Fibroblast of skin of abdomen (primary cell): ENCODE measurements at regions not wholly inside any gene's neighbourhood (a gene's known extent, or its start where the extent isn't known, plus 50 kb on each side); places are given as distances from the start of the nearest gene placed in this dataset.

ENCODE experiments used
- DNase-seq: peaks from one replicate; pipeline ENCODE4 v3.0.0-alpha.2; 2013

DNA sequence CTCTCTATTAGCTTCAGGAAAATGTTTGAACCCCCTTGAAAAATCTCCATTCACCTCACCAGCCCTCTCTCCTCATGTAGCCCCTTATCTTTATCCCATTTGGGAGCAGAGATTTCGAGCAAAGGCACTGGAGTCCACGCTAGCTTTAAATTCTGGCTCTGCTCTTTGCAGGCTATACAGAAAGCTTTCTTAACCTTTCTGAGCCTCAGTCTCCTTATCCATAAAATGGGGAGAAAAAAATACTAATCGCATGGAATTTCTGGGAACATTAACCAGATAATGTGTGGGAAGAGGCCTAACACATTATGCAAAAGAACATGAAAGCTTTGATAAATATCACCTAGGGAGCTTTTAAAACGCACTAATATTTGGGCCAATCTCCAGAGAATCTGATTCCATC, 476.3 kb upstream of the CDH5 start:
- no peak for DNase-seq

DNA sequence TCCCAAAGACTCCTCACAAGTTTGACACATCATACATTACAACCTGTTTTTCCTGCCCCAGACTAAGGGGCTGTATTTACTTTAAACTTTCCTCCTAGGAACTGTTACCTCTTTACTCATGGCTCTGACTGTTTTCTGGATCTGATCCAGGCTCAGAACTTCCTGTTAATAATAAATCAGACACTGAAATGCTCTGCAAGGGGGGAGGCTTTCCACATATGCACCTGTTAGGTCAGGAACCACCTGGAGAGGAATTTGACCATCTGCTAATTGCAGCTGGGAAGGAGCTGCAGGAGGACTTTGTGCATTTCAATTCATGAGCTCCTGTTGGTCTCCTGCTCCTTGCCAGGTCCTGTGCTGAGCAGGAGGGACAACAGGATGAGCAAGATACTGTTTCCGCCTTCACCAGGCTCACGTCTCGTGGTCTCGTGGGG, 476.9 kb upstream of the CDH5 start:
- DNase-seq, result no peak

DNA sequence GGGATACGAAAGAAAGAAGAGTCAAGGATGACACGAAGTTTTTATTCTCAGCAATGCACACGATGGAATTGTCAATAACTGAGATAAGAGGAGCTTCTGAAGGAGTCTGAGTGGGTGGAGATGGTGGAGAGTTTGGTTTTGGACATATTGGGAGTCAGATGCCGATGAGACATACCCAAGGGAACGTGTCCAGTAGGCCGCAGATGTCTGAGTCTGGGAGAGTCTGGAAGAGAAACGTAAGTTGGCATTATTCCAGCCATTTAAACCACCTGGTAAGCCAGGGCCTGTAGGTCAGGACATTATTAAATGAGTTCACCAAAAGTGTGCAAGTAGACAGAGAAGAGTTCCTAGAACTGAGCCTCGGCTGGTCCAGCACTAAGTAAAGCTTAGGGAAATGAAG, 478.3 kb upstream of the CDH5 start:
- DNase-seq, result no peak

DNA sequence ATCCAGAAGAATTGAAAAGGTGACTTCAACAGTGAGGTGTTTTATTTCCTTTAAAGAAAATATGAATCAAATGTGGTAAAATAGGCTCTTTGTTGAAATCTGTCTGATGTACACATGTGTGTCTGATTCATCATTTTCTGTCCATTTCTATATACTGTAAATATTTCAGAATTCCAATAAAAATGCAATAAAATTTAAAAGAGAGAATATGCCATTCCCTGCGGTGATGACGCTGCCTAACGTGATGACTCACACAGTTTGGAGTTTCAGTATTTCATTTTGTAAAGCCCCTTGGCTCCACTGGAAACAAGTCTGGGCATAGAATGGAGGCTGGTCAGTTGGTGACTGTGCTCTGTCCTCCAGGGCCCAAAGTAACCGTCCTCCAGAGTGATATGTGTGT, 482.5 kb upstream of the CDH5 start:
- peak; percentile 60 for DNase-seq

DNA sequence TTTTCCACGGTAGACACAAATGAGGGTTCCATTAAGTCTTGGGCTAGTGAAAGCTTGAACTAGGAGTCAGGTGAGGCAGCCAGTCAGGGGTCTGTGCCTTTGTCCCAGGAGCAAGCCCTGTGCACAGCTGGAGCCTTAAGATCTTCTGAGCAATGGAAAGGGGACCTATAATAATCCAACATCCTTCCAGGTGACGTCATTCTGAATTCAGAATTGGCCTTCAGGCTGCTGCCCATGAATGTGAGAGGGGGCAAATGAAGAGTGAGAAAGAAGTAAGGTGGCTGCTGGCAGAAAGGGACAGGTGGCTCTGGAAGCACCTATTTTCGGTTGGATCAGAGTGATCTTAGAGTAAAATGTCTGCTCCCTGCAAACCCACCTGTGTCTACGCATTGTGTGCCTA, 488.1 kb upstream of the CDH5 start:
- DNase-seq, result no peak

DNA sequence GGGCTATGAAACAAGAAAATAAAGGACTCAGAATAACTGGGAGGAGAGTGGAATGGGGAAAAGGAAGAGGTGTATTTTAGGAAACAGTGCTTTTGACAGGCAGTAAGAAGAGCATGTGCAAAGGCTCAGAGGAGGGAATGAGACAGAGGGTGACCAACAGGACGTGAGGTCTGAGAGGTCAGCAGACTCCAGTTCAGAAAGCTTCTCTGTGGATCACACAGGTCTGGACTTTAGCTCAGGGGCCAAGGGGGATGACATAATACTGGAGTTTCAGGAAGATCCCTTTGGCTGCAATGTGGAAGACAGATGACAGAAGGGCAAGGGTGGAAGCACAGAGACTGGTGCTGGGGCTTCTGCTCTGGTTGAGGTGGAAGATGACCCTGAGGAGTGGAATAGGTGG, 489.9 kb upstream of the CDH5 start:
- no peak for DNase-seq

DNA sequence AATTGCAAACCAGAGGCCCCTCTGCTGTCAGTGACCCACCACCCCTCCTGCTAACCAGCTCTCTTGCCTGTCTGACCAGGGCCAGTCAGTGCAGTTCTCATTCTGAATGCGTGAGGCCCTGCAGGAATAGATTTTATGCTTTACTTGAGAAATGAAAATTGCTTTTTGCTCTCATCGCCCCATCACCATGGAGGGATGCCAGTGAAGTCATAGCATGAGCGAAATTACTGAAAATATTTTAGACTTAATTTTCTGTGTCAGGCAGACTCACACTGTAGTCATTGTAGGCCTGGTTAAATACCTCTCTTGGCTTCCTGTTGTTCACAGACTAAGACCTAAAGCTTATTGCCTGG, 490.5 kb upstream of the CDH5 start:
- peak; percentile 57 for DNase-seq

DNA sequence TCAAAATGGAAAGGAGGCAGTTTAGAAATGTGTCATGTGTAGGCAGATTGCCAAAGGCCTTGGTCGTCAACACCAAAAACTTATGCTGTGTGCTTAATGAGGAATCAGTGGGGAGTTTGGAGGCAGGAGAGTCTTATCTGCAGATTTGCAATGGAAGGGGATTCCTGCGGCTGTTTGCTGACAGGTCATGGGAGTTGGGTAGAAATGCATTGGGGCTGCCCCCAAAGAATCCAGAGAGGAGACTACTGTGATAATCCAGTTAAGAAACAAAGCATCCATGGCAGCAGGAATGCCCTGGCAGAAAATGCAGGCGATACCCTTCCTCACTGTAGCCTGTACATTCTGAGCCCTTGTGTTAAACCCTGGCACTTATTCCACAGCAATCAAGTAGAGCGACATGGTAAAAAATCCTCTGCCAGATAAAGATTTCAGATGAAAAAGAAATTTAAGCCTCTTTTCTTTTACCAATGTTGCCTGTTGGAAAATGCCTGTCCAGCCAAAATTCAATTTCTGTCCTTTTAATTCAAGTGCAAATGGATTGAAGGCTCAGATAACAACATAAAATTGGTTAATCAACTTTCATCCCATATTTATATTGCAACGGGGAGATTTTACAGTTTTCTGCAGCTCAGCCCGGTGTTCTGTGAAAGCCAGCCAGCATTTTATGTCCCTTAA, 491.0 kb upstream of the CDH5 start:
- DNase-seq, result peak; percentile 35

DNA sequence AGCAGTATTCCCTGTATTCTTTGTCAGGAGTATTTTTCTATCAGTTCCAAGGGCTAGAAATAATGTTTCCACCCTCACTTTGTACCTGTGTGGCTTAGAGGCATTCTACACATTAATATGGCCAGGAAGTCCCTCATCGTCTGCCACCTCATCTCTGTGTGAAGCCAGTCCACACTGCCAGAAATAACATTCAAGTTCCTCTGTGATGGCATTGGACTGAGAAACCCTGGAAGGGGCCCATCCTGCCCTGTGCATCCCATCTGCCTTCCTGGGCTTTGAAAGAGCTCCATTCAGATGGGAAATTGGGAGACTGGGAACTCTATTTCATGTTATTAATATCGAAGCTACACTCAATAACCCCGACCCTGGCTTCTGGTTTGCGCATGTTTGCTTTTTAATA, 497.2 kb upstream of the CDH5 start:
- no peak for DNase-seq

DNA sequence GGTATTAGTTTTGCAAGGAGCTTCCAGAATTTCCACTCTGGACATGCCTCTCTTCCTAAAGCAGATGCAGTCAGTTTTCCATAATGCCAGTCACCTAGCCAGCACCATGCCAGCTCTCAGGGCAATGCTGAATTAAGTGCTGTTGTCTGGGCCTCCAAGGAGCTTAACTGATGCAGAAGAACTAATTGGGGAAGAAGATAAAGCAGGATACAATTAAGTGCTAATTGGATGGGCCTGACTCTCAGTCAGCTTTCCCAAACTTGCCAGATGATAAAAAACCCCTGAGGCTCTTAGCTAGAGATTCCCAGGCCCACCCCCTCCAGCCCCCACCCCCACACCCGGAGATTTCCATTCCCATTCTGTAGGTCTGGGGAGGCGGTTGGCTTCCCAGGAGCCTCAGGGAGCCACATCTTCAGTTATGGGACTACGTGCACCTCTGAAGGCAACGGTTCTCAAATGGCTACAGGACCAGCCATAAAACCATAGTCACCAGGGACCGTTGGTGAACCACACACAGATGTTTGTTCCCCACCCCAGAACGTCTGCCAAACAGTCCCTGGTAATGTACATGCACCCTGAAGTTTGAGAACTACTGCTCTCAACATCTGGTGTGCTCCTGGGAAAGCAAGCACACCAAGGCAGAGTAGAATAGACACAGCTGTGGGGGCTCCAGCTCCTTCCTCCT, 499.1 kb upstream of the CDH5 start:
- DNase-seq, result no peak

DNA sequence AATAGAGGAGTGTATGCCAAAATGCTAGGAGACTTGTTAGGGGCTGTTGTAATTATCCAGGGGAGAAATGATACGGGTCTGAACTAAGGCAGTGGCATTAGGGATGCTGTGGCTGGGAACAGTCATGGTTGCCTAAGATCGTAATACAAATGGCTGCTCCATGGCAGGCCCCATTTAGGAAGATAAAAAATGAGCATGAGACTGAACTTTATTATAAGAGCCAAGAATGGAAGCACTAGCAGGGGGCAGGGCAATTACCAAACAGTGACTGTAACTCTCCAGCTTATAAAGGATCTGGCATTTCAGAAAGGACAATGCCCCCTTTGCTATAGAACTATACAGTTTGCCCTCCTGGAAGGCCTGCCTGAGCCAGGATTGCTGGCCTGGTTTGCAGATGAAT, 503.3 kb upstream of the CDH5 start:
- no peak for DNase-seq

DNA sequence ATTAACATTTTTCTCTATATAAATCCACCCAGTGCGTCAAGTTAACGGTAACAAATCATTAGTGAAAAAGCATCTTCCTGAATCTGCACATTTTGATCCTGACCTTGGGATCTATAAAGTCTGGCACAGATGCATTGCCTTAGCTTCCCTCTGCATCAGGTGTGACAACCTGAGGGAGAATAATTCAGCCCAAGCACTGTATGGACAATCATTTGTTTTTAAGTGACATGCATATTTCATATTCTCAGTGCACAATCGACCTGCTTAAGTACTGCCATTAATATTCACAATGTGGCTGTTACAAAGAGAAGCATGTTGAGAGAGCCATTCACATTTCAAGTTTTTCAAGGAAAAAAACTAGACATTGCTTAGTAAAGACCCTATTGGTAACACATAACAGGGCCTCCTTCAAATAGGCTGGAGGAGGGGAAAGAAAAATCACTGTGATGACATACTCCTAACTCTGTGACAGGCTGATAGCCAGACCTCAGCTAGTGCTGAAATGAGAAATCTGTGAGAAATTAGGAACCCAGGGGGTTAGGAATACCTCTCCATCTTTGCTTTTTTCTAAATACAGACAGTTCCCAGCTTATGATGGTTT, 505.3 kb upstream of the CDH5 start:
- no peak for DNase-seq

DNA sequence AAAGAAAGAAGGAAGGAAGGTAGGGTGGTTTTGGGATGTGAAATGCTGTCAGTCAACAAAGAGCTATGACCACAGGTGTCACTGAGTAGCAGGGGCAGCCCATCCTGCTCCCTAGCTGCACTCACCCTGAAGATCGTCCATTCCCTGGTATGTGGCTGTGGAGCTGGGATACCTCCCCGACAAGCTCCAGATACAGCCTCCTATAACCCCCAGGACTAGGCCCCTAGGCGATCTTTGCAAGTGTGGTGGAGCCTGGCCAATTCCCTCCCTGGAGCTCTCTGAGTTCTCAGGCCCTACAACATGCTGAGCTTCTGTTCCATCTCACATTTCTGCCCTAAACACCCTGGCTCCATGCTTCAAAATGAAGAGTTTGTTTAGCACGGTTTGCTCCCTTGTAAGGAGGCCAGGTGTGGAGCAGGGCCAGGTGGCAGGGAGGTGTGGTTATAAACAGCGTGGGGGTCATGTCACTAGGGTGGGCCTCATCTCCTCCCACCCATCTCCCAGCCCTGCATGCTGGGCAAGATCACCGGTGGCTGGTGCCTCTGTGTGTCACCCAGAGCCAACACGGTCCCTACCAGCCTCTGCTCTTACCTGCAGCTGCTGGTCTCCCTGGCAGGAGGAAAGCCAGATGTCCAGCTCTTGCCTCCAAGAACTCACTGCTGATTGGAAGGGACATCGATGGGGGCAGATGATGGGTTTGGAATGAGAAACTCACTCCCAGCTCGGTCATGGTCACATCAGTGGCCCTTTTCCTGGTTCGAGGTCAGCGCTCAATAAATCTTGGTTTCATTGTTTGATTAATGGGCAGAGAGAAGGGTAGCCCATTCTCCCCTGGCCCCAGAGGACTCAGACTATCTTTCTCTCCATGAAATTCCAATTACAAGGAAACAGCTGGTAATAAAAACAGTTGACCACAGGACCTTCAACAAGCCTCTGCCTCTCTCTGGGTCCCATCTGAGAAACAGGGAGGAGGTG, 511.0 kb upstream of the CDH5 start:
- DNase-seq, result no peak

DNA sequence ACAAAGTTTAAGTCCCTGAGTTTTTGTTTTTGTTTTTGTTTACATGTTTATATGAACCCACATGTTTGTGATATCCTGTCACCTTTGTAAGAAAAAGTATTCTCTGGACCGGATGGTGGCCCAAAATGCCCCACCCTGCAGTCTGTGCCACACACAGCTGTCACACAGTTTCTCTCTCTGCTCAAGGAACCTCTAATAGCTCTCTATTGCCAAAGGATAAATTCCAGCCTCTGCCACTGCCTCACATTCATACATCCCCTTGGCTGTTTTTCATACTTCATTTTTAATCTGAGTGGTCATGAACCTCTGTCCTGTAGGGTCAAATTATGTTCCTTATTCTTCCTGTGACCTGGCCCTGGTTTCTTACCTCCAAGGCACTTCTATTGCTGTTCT, 520.3 kb upstream of the CDH5 start:
- no peak for DNase-seq

DNA sequence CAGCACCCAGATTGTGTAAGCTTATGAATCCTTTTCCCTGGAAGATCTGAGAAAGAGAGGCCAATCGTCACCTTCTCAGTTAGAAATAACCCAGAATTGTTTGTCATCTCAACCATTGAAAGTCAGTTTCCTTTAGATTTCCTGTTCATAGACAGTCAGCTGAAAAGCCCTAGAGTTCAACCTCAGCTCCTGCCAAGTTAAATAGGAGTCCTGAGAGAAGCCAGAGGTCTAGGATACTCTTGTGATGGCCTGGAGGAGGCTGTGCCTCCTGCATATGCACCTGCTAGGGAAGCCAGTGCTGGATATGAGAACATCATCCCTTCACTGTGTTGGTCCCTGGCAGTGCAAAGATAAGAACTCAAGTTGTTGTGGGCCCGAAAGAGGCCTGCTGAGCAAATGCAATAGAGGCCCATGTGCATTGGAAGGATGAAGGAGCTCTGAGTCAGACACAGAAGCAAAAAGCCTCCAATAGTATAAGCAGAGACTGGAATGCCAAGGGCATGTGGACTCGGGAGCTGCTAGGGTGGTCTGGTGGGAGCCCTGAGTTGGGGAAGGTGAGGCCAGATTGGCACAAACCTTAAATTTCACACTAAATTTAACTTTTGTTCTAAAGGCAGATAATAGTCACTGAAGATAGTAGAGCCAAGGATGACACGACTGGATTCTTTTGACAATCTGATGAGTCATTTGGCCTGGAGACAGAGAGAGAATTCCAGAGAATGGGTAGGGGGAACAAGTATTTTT, 520.9 kb upstream of the CDH5 start:
- DNase-seq, result peak; percentile 31

DNA sequence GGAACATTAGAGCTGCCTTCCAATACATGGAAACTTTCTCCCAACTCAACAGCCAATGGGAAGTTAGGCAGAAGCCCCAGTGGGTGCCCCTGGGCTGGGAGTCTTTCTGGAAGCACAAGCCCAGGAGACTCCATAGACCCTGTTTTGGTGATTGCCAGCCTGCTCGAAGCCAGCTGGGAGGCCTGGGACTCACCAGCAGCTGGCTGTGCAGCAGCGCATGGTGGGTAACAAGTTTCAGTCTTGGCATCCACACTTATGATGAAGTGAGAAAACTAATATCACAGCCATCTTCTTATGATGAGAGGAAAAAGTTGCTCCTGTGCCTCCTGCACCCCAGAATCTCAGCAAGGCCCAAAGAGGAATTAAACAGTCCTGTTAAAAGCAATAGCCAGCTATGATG, 522.5 kb upstream of the CDH5 start:
- no peak for DNase-seq

DNA sequence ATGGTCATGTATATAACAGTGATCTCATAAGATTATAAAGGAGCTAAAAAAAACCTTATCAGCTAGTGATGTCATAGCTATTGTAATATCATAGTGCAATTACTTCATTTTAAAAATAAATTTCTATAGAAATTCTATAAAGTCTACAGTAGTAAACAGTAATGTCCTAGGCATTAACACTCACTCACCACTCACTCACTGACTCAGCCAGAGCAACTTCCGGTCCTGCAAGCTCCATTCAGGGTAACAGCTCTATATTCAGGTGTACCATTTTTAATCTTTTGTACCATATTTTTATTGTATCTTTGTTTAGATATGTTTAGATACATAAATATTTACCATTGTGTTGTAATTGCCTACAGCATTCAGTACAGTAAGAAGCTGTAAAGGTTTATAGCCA, 524.4 kb upstream of the CDH5 start:
- peak; percentile 8 for DNase-seq

DNA sequence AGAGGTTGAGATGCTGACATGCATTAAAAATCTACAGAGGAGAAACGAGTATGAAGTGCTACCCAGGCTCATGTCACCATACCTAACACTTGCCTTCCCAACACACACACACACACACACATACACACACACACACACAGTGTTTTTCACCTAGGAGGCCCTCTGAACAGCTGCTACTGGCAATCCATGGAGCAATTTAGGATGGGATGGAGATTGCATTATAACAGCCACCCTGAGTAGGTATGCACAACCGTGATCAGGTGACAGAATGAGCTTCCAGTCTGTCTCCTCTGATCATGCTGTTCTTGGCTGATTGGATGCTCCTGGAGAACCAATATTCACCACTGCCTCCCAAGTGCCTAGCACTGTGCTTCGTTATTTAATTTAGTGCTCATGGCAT, 528.5 kb upstream of the CDH5 start:
- DNase-seq, result no peak

DNA sequence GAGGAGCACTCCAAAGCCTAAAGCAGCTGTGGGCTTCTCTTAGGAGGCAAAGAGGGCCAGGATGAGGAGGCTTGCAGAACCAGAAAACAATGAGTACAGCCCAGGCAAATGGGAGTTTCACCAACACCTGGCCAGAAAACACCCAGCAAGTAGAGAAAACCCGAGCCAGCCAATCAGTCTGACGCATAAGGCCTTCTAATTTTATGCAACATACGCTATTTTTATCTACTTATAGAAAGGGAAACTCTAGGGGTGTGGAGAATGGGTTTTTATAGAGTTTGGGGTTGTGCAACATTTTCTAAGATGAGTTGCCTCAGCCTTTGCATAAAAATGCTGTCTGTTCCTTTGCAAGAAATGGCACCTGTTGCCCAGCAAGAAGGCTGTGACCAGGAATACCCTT, 529.0 kb upstream of the CDH5 start:
- no peak for DNase-seq

DNA sequence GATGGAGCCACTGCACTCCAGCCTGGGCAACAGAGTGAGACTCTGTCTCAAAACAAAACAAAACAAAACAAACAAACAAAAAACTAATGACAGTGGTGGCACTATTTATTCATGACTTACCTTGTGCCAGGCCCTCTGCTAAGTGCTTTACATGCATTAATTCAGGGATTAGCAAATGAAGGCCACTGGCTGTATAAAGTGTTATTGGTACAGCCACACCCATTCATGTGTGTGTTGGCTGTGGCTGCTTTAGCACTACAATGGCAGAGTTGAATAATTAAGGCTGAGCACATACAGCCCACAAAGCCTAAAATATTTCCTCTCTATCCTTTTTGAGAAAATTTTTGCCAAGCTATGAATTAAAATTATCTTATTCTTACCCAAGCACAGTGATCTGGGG, 531.8 kb upstream of the CDH5 start:
- no peak for DNase-seq

DNA sequence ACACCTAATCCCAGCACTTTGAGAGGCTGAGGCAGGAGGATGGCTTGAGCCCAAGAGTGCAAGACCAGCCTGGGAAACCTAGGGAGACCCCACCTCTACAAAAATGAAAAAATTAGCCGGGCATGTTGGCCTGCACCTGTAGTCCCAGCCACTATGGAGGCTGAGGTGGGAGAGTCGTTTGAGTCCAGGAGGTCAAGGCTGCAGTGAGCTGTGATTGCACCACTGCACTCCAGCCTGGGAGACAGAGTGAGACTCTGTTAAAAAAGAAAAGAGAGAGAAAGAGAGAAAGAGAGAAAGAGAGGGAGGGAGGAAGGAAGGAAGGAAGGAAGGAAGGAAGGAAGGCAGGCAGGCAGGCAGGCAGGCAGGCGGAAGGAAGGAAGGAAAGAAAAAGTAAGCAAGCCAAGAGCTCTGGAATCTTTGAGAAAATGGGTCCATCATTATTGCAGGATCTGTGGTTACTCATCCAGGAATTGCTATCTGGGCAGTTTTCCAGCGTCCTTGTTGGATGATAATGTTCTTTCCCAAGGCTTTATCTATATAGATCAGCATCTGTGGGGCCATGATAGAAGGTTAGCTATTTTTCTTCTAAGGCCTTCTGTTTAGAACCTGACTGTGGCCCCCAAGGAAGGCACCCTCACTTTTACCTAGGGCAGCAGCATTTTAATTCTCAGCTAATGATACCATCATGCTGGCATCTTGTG, 533.2 kb upstream of the CDH5 start:
- DNase-seq, result peak; percentile 91

DNA sequence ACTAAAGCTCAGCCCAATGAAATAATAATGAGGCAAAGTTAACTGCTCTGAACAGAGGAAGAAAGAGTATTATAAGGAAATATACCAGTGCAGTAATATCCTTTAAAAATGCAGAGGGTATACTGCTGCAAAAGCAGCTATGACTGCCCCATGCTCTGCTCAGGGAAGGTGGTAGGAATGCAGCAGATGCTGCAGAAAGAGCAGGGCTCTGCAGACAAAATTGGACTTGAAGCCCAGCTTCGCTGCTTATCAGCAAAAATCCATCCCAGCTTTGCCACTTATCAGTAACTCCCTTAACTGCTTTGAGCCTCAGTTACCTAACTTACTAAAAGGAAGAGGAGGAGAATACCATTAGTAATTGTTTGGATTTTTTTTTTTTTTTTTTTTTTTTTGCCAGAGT, 533.8 kb upstream of the CDH5 start:
- DNase-seq, result no peak
